ENCODE measurements at regions not wholly inside any gene's neighbourhood (a gene's known extent, or its start where the extent isn't known, plus 50 kb on each side); places are given as distances from the start of the nearest gene placed in this dataset.
"Not testable (repeated sequence)": the region's sequence is repeated elsewhere in the genome, so short reads cannot be mapped to it uniquely, and the experiment has no call there.

DNA sequence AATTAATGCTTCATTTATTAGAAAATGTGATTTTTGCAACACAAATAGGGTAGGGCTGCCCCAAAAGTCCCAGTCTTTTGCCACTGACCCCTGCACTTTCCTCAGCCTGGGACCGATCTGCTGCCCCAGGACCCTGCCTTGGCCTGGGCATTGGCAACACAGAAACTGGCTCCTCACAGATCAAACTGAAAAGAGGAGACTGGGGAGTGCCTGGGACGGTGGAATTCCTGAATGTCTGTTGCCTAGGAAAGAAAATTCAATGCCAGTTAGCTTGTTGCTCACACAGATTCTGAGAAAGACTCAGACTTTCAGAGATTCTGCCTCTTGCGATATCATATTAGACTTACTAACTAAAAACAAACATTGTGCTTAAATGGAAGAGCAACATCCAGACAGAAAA is 211.2 kb downstream of the VAPA start:
- no peaks in the 10 kb centered on the region for H3K36me3 Mint-ChIP-seq

DNA sequence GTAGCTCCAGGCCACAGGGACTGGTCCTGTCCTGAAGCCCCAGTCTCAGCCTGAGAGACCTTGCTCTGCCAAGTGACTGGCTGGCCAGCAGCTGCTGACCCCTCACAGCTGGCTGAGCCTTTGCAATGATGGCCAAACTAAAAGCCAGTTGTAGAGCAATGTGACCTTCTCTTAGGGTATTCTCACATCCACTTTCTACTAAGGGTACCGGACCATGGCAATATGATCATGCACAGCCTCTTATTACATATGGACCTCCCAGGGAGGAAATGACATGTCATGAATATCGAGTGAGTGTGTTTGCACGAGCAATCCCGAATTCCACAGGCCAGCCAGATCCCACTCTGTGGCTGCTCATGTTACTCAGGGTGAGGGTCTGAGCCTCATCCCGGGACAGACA is 213.9 kb downstream of the VAPA start:
- Mint-ChIP-seq H3K9me3 (no peaks in the 10 kb centered on the region), H3K4me3 (no peak overlapping the region), H3K27ac (no peak overlapping the region), H3K36me3 (no peaks in the 10 kb centered on the region), H3K4me1 (no peaks in the 10 kb centered on the region), H3K27me3 (peaks cover 24% of the 10 kb centered on the region)
- peak; percentile 25 for ATAC-seq

More for the DNA sequence above, 211.2 kb downstream of the VAPA start:
- H3K27ac Mint-ChIP-seq, result no peak overlapping the region
- no peak for ATAC-seq
- no peaks in the 10 kb centered on the region for H3K9me3 Mint-ChIP-seq
- no peaks in the 10 kb centered on the region for H3K27me3 Mint-ChIP-seq
- H3K4me3 Mint-ChIP-seq, result no peak overlapping the region
- no peaks in the 10 kb centered on the region for H3K4me1 Mint-ChIP-seq

DNA sequence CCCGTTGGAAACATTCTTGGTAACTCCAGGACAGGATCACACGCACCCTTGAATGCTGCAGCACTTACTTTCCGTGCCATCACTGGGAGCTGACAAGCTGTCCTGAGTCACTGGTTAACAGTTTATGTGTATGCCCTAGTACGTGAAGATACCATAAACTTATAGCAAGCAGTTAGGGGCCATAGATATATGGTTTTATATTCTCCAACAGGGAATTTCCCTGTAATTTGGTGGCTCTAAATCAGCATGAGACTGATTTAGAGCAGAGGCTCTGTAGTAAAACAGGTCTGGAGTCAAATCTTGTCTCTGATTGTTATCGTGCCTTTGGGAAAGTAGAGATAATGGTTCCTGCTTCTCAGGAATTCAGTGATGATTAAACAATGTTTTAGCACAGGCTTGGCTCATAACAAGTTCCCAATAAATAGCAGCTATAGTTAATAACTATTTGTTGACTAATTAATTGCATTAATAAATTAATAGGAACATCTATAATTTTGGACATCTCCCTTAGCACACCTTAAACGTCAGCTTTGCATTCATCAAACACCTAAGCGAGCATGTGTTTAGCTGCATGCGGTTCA is 215.2 kb downstream of the VAPA start:
- no peak for ATAC-seq
- Mint-ChIP-seq H3K27me3 (peaks cover 36% of the 10 kb centered on the region), H3K4me3 (no peak overlapping the region), H3K9me3 (no peaks in the 10 kb centered on the region), H3K36me3 (no peaks in the 10 kb centered on the region), H3K4me1 (no peaks in the 10 kb centered on the region), H3K27ac (no peak overlapping the region)

DNA sequence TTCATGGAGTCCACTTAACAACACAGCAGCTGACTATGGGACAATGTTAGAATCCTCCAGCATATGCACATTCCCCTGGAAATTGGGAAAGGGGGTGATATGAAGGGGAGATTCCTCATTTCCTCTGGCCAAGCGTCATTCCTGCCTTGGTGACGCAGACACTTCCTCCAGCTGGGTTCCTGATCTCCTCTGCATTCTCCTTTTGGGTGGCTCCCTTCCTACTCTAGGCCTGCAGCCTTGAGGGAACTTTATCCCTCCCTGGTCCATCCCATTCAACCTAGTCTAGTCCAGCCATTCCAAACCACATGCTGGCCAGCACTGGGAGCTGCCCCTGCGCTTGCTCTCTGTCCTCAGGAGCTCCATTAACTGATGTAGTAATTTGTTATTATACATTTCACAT is 216.8 kb downstream of the VAPA start:
- no peaks in the 10 kb centered on the region for H3K4me1 Mint-ChIP-seq
- H3K4me3 Mint-ChIP-seq, result no peak overlapping the region
- ATAC-seq, result no peak
- H3K27me3 Mint-ChIP-seq, result peaks cover 43% of the 10 kb centered on the region
- H3K9me3 Mint-ChIP-seq, result no peaks in the 10 kb centered on the region
- no peaks in the 10 kb centered on the region for H3K36me3 Mint-ChIP-seq
- no peak overlapping the region for H3K27ac Mint-ChIP-seq

DNA sequence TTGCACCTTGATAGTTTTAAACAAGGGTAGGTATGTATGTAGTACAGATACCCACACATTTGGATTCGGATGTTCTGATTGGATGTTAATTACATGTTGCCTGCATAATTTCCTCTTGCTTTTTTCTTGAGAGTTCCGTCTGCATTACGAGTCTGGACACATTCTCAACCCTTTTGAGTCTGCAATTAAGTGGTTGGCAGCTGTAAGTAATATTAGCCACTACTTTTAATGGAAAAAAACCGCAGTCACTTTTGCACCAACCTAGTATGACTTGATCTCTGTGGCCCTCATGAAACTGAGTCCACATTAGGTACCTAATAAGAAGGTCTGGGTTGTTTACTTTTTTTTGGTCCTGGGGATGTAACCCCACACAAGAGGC is 217.3 kb downstream of the VAPA start:
- Mint-ChIP-seq H3K4me1 (no peaks in the 10 kb centered on the region), H3K9me3 (no peaks in the 10 kb centered on the region), H3K27ac (no peak overlapping the region), H3K27me3 (peaks cover 43% of the 10 kb centered on the region), H3K4me3 (no peak overlapping the region), H3K36me3 (no peaks in the 10 kb centered on the region)
- ATAC-seq, result no peak

DNA sequence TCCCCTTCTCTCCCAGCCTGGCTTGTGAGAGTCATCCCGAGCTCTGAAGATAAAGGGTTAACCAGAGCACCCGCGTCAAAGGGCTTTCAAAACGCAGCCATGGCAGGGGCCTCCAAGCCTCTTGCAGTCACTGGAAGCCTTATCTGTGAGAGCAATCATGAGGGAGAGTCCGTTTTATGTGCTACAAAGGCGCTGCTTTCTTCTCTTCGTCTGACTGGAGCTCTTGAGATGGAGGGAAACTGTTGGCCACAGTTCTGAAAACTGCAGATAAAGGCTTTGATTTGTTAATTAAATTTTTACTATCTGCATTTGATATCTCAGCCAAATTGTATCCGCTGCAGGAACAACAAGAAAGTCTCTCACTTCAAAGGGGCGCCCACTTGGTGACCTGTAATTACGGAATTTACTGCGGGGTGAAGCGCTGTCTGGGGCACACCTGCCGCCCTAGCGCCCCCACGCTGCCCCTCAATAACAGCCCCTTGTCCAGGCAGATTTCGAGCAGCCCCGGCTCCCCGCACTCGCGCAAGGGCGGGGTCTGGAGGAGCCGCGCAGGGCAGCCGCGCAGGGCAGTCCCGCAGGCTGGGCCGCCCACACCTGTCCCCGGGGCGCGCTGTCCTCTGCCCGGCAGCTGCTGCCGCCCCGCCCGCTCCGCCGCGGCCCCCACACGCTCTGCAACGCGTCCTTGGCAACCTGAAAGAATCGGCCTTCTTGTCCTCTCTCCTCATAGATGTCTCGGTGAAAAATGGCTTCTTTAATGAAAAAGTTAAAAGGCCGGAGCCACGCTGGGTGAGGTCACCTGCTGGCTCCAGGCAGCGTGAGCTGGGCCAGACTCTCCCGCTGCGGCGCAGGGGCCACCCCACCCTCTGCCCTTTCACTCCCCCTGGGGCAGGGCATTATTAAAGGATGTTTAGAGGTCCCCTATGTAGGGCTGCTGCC is 217.9 kb downstream of the VAPA start:
- ATAC-seq, result no peak
- H3K9me3 Mint-ChIP-seq, result no peaks in the 10 kb centered on the region
- no peaks in the 10 kb centered on the region for H3K36me3 Mint-ChIP-seq
- H3K4me3 Mint-ChIP-seq, result peak overlapping the region; percentile 18
- peaks cover 43% of the 10 kb centered on the region for H3K27me3 Mint-ChIP-seq
- no peaks in the 10 kb centered on the region for H3K4me1 Mint-ChIP-seq
- H3K27ac Mint-ChIP-seq, result no peak overlapping the region

DNA sequence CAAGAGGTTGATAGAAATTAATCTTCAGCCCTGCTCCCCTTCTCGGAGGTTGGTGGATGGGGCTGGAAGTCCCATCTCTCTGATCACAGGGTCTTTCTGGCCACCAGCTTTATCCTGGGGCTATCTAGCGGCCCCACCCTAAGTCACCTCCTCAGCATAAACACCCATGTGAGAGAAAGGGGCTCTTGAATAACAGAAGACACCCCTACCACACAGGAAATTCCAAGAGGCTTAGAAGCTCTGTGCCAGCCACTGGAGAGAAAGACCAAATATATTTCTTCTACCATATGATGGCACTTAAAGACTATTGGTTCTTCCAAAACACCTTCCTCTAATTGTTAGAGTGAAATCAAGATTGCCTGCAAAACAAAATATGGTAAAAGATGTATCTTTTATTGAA is 219.7 kb downstream of the VAPA start:
- Mint-ChIP-seq H3K36me3 (no peaks in the 10 kb centered on the region), H3K4me1 (no peaks in the 10 kb centered on the region), H3K4me3 (no peak overlapping the region), H3K27me3 (peaks cover 43% of the 10 kb centered on the region), H3K9me3 (no peaks in the 10 kb centered on the region), H3K27ac (no peak overlapping the region)
- ATAC-seq, result no peak

DNA sequence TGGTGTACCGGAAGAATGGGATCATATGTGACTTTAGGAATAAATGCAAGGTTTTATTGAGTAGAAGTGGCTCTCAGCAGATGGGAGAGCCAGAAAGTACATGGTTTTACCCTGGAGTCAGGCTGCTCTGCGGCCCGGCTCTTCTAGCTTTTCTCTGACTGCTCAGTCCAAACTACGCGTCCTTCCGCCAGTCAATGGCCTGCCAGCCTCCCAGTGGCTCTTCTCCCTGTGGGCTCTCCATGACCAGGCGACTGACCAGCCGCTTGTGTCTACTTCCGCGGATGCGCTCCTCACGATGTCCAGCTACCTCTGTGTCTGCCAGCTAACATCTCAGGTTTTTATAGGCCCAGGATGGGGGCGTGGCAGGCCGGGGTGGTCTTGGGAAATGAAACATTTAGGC is 220.4 kb downstream of the VAPA start:
- H3K27me3 Mint-ChIP-seq, result peaks cover 43% of the 10 kb centered on the region
- no peaks in the 10 kb centered on the region for H3K4me1 Mint-ChIP-seq
- H3K9me3 Mint-ChIP-seq, result no peaks in the 10 kb centered on the region

DNA sequence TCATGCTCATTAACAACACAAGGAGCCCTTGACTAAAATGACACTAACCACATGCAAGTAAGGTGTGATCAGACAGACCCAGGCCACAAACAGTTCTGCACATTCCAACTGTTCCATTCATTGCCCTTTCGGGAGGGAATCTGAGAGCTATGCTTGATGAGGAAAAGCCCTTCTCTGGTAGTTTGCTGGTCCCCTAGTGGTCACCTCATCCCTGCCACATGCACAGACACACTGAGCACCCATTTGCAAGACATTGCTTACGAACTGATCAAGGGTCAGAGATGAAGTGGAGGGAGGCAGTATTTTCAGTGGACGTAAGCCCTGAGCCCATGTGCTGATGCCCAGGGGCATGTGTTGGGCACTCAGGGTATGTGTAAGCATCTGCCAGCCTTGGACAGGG is 220.9 kb downstream of the VAPA start:
- not testable (repeated sequence) for ATAC-seq, H3K9me3 Mint-ChIP-seq, H3K4me3 Mint-ChIP-seq, H3K27ac Mint-ChIP-seq, H3K4me1 Mint-ChIP-seq, H3K36me3 Mint-ChIP-seq
- H3K27me3 Mint-ChIP-seq, result peaks cover 43% of the 10 kb centered on the region

More for the DNA sequence above, 220.4 kb downstream of the VAPA start:
- H3K4me3 Mint-ChIP-seq, result no peak overlapping the region
- H3K27ac Mint-ChIP-seq, result no peak overlapping the region
- H3K36me3 Mint-ChIP-seq, result no peaks in the 10 kb centered on the region
- ATAC-seq, result no peak

DNA sequence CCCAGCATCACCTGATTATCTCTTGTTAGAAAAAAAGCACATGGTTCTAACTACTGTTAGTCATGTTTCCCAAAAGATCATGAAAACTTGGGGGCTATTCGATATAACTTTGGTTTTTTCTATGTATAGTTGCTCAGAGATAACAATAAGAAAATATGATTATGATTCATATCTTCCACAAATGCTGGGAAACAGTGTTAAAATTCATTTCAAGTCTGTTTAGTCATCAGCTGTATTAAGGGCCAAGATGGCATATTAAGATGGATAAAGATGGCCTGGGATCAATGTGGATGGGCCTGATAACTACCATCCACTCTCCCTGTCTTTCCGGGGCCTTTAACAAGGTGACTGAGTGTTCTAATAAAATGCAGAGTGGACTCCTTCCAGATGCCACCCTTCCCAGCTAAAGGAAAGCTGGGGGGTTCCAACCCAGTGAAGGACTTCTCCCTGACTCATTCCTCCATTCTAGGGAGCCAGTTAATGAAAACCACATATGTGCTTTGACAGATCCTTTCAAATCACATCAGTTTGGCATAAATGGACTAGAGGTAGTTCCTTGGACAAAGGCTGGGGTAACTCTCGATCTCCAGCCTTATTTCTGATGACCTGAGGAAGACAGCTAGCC is 221.6 kb downstream of the VAPA start:
- Mint-ChIP-seq H3K27ac (no peak overlapping the region), H3K4me3 (no peak overlapping the region), H3K4me1 (no peaks in the 10 kb centered on the region), H3K36me3 (no peaks in the 10 kb centered on the region), H3K9me3 (no peaks in the 10 kb centered on the region), H3K27me3 (peaks cover 39% of the 10 kb centered on the region)
- ATAC-seq, result no peak

DNA sequence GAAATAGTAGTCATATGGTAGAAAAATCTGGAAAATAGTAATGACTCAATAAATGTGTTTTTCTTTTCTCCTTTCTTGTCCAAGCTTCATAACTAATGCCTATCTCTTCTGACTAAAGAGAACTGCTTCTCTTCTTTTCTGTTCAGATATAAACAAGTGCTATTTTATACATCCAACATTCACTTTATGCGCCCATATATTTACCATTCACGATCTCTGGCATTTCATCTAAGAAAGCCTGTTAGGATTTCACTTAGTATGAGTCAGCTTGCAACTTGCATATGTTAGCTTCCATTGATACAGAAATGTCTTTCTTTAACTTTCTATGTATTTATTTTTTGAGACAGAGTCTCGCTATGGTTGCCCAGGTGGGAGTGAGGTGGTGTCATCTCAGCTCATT is 224.9 kb downstream of the VAPA start:
- no peaks in the 10 kb centered on the region for H3K9me3 Mint-ChIP-seq
- no peaks in the 10 kb centered on the region for H3K36me3 Mint-ChIP-seq
- no peak overlapping the region for H3K27ac Mint-ChIP-seq
- no peak for ATAC-seq
- H3K27me3 Mint-ChIP-seq, result peaks cover 10% of the 10 kb centered on the region
- H3K4me3 Mint-ChIP-seq, result no peak overlapping the region
- no peaks in the 10 kb centered on the region for H3K4me1 Mint-ChIP-seq

DNA sequence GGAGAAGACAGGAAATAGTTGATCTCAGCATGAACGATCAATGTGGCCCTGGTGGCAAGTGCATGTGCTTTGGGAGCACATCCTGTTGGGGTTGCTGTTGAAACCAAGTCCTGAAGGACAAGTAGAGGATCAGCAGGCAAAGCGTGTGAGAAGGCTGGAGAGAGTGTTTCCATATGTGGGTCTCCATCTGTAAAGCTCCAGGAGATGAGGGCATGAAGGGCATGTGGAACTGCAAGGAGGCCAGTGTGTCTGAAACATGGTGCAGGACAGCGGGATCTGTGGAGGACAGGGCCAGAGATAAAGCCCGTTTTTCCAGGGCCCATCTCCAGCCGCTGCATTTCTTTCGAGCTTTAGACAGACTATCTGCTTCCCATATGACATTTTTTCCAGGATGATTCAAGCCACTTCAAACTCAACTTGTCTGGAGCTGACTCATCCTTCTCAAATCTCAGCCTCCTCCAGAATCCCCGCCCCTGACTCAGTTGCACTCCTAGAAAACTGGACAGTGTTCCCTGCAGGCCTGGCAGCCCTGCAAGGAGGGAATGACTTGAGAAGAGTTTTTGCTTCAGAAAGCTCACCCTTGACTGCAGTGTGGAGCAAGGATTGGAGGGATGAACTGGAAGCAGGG is 226.1 kb downstream of the VAPA start:
- Mint-ChIP-seq H3K4me3 (no peak overlapping the region), H3K27ac (no peak overlapping the region), H3K36me3 (no peaks in the 10 kb centered on the region), H3K9me3 (no peaks in the 10 kb centered on the region), H3K27me3 (no peaks in the 10 kb centered on the region), H3K4me1 (no peaks in the 10 kb centered on the region)
- ATAC-seq, result no peak

DNA sequence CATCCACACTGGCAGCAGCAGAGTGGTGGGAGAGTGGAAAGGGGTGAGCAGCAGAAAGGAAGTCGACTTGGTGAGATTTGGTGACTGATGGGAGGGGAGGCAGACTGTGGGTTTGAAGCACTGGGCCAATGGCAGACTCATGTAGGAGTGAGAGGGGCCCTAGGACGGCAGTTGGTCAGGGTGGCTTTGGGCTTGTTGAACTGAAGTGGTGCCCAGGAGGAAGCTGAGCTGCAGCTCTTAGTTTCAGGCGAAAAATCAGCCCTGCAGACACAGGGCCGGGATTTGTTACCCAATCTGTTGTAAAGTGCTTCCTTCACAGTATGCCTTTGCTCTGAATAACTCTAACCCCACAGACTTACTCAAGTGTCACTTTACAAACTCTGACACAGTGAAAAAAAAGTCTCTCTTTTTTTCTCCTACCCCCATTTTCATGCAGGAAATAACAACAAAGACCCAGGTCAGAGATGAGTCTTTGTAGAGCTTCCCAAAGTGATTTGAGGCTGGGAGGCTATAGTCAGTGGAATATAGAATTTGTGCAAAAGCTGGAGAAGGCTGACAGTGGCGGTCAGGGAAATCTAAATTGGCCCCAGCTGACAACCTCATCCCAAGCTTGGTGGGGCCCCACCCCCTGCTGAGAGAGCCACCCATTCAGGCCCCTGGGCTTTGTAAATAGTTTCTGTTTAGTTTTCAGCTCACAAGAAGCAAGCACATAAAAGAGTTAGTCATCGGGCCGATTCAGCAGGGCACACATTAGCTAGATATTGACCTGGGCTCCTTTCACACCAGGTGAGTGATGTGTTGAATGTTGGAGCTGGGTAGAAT is 226.9 kb downstream of the VAPA start:
- no peak for ATAC-seq
- no peak overlapping the region for H3K27ac Mint-ChIP-seq
- H3K36me3 Mint-ChIP-seq, result no peaks in the 10 kb centered on the region
- no peak overlapping the region for H3K4me3 Mint-ChIP-seq
- no peaks in the 10 kb centered on the region for H3K4me1 Mint-ChIP-seq
- H3K9me3 Mint-ChIP-seq, result no peaks in the 10 kb centered on the region
- no peaks in the 10 kb centered on the region for H3K27me3 Mint-ChIP-seq

DNA sequence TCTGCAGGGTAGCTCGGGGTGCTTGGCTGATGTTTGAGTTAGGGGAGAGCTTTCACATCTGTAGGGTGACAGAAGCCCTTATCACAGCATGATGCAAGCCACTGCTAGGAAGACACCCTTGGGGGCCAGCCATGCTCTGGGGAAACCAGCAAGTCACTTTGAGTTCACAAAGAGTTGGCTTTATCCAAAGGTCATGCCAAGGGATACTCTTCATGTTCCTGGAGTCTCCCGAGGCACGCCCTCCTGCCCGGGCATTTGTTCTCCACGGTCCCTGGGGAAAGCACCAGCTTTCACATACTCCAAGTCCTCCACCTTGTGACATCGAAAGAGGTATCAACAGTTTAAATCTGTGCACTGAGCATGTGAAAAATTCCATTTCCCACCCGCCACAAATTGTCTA is 227.7 kb downstream of the VAPA start:
- H3K4me3 Mint-ChIP-seq, result no peak overlapping the region
- H3K36me3 Mint-ChIP-seq, result no peaks in the 10 kb centered on the region
- no peaks in the 10 kb centered on the region for H3K9me3 Mint-ChIP-seq
- no peaks in the 10 kb centered on the region for H3K27me3 Mint-ChIP-seq
- H3K27ac Mint-ChIP-seq, result no peak overlapping the region
- no peaks in the 10 kb centered on the region for H3K4me1 Mint-ChIP-seq
- no peak for ATAC-seq

DNA sequence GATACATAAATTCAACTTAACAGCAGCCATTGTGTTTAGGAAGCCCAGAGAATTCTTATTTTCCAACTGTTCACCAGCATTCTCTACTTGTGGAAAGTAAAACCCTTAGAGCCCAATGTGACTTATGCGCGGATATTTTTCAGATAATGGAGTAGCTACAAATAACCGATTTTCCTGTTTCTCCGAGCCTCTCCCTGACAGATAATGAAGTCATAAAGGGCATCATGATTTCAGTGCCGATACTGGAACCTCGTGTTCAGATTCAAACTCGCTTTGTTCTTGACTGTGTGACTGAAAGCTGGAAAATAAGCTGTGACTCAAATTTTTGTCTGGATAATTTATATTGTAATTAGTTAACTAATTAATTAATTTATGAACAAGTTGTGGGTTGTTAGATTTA is 228.2 kb downstream of the VAPA start:
- H3K4me3 Mint-ChIP-seq, result no peak overlapping the region
- no peaks in the 10 kb centered on the region for H3K27me3 Mint-ChIP-seq
- H3K36me3 Mint-ChIP-seq, result no peaks in the 10 kb centered on the region
- H3K27ac Mint-ChIP-seq, result no peak overlapping the region
- H3K9me3 Mint-ChIP-seq, result no peaks in the 10 kb centered on the region
- H3K4me1 Mint-ChIP-seq, result no peaks in the 10 kb centered on the region
- no peak for ATAC-seq

Measured in stimulated activated memory B cell treated with anti-CD40 and anti-IgM and Interleukin-4, amounts not matched to agents 10 μg/mL and 1 μg/mL and 100 μg/mL, for 72 hours (primary cell).